Activated gamma-delta T cell treated with anti-CD3 and anti-CD28 coated beads, Interleukin-2, amount 50 U/mL, for 16 hours (primary cell): ENCODE measurements at regions not wholly inside any gene's neighbourhood (a gene's known extent, or its start where the extent isn't known, plus 50 kb on each side); places are given as distances from the start of the nearest gene placed in this dataset.

Source experiments
- DNase-seq: peaks from one replicate; pipeline ENCODE4 v3.0.0-alpha.2; 2020; ENCODE audit warnings: low read depth

GRCh38 chr13:85469320-85469719 lies 329.9 kb downstream of the SLITRK6 start:
- DNase-seq: no peak

GRCh38 chr13:85462792-85463425 lies 336.3 kb downstream of the SLITRK6 start:
- no peak for DNase-seq

- DNase-seq: no peak
Measured at GRCh38 chr13:85461621-85462020, 337.6 kb downstream of the SLITRK6 start.

GRCh38 chr13:85445534-85445933 lies 353.7 kb downstream of the SLITRK6 start:
- DNase-seq: no peak

- DNase-seq: no peak
Measured at GRCh38 chr13:85441975-85442374, 357.2 kb downstream of the SLITRK6 start.

- DNase-seq: no peak
Measured at GRCh38 chr13:85441364-85441763, 357.9 kb downstream of the SLITRK6 start.

GRCh38 chr13:85436029-85436428 lies 363.2 kb downstream of the SLITRK6 start:
- DNase-seq: no peak

GRCh38 chr13:85434927-85435326 lies 364.3 kb downstream of the SLITRK6 start:
- DNase-seq: no peak

- no peak for DNase-seq
Measured at GRCh38 chr13:85432881-85433280, 366.3 kb downstream of the SLITRK6 start.

- DNase-seq: no peak
Measured at GRCh38 chr13:85431720-85432119, 367.5 kb downstream of the SLITRK6 start.

- no peak for DNase-seq
Measured at GRCh38 chr13:85430216-85430794, 368.9 kb downstream of the SLITRK6 start.

GRCh38 chr13:85427416-85427815 lies 371.8 kb downstream of the SLITRK6 start:
- DNase-seq: no peak

GRCh38 chr13:85420136-85420535 lies 379.1 kb downstream of the SLITRK6 start:
- no peak for DNase-seq

- no peak for DNase-seq
Measured at GRCh38 chr13:85419611-85420010, 379.6 kb downstream of the SLITRK6 start.

GRCh38 chr13:85417807-85418206 lies 381.4 kb downstream of the SLITRK6 start:
- DNase-seq: no peak

- DNase-seq: no peak
Measured at GRCh38 chr13:85413664-85414063, 385.6 kb downstream of the SLITRK6 start.

- DNase-seq: no peak
Measured at GRCh38 chr13:85412448-85412847, 386.8 kb downstream of the SLITRK6 start.

GRCh38 chr13:85411591-85411990 lies 387.6 kb downstream of the SLITRK6 start:
- DNase-seq: no peak

GRCh38 chr13:85408415-85408814 lies 390.8 kb downstream of the SLITRK6 start:
- DNase-seq: no peak

GRCh38 chr13:85406269-85406975 lies 392.8 kb downstream of the SLITRK6 start:
- DNase-seq: no peak

- DNase-seq: no peak
Measured at GRCh38 chr13:85405316-85405897, 393.8 kb downstream of the SLITRK6 start.

GRCh38 chr13:85386424-85386823 lies 412.8 kb downstream of the SLITRK6 start:
- DNase-seq: no peak

GRCh38 chr13:85383291-85383690 lies 415.9 kb downstream of the SLITRK6 start:
- DNase-seq: no peak
